T47D (cell line): ENCODE measurements at regions not wholly inside any gene's neighbourhood (a gene's known extent, or its start where the extent isn't known, plus 50 kb on each side); places are given as distances from the start of the nearest gene placed in this dataset.
"Not testable (repeated sequence)": the region's sequence is repeated elsewhere in the genome, so short reads cannot be mapped to it uniquely, and the experiment has no call there.

Experiments
- DNase-seq, 2 experiments: peaks; one replicate each; pipeline versions ENCODE4 v3.0.0 to v3.0.0-alpha.2; 2011 to 2012; ENCODE audit warnings: low read depth in 1 of 2, low spot score in 1 of 2
- JUND ChIP-seq: IDR thresholded peaks from 2 replicates; pipeline ENCODE4 v1.6.1; 2012; ENCODE audit warnings: low read depth
- in situ Hi-C: cut with HindIII; loops from 2 replicates; pipeline ENCODE4 v1.10.0; 2016; ENCODE audit warnings: low sequenced_read_pairs, low pct_unique_long_range_greater_than_20kb

DNA sequence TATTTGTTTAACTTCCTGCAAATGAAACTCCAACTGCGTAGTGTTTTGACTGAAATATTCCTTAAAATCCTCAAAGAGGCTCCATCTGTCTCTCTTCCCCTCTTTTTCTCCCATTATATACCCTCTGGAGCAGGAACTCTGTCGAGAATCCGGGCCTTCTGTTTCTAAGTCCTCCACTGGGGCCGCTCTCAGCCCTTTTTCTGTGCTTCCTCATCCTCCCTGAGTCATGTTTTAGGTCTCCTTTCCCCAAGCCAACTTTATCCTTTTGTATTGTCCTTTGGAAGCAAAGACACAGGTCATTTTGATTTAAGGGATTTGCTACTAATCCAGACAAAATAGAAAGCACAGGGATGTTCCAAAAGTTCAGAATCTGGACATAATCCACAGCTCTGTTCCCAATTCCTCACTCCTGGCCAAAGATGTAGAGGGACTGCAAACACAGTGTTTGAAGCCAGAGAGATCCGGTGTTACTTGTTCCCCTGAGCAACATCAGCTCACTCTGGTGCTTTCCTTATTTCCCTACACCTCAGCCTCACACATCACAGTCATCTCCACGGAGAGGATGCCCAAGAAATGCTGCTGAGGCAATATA is 131.0 kb upstream of the KLF3 start:
- TF ChIP-seq JUND: no peak
- no peak for DNase-seq
- in situ Hi-C loops: no loop called here

DNA sequence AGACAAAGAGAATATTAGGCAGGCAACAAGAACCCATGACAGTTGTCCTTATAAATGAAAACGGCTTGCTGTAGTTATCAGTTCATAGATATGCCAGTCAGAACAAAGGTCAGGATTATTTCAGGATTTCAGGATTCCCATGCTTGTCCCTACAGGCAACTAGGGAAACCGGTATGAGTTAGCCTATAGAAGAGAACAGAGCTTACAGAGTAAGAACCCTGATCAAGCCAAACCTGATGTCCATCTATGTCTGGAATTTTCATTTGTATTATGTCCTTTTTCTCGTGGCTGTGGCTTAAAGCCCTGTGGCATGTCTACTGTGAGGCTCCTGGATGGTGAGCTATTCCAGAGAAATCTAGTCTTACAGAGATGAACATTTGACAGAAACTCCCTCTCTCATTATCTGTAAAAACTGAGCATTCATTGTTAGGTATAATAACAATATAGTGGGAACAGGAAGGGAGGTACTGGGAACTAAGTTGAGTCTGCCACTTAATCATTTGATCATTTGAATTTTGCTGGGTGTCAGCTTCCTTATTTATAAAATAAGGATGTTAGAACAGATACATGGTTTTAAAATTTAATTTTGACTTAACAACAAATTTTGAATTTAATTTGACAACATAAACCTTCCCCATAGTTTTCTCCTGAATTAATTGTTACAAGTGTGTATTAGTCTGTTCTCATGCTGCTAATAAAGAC is 129.5 kb upstream of the KLF3 start:
- in situ Hi-C loops: no loop called here
- no peak for TF ChIP-seq JUND
- DNase-seq: no peak

DNA sequence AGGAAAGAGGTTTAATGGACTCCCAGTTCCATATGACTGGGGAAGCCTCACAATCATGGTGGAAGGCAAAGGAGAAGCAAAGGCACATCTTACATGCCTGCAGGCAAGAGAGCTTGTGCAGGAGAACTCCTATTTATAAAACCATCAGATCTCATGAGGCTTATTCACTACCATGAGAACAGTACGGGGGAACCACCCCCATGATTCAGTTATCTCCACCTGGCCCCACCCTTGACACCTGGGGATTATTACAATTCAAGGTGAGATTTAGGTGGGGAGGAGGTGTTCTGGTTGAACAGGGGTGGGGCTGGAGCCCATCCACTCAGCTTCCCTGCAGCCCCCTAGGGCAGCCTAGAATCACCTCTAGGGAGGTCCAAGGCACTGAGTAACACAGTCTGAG is 128.9 kb upstream of the KLF3 start:
- DNase-seq, in situ Hi-C loops: not testable (repeated sequence)

DNA sequence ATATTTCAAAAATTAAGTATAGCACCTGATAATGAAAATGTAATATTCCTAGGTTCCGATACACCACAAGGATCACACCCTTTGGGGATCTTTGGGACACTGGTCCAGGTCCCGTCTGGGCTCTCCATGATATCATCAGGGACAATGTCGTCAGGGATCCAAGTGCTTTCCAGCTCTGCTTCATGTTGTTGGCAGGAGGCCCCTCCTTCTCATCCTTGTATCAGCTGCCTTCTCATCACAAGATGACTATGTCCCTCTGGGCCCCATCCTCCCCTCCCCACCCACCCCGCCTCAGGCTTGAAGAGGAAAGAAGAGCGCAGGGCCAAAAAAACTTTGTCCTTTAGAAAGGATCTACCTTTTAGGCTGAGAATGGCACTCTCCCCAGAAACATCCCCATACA is 128.3 kb upstream of the KLF3 start:
- DNase-seq: no peak
- in situ Hi-C loops: no loop called here
- no peak for TF ChIP-seq JUND

DNA sequence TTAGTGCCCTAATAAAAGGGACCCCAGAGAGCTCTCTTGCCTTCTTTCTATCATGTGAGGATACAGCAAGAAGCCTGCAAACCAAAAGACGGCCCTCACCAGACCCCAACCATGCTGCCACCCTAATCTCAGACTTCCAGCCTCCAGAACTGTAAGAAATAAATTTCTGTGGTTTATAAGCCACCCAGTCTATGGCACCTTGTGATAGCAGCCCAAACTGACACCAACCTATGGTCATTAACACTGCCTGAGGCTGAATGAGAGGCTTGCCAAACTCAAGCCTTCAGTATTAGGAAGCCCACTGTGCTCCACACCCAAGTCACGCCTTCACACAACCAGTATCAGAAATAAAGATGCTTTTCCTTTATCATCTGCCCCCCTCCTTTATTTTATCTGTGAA is 127.3 kb upstream of the KLF3 start:
- no peak for DNase-seq
- in situ Hi-C loops: no loop called here
- TF ChIP-seq JUND: no peak

DNA sequence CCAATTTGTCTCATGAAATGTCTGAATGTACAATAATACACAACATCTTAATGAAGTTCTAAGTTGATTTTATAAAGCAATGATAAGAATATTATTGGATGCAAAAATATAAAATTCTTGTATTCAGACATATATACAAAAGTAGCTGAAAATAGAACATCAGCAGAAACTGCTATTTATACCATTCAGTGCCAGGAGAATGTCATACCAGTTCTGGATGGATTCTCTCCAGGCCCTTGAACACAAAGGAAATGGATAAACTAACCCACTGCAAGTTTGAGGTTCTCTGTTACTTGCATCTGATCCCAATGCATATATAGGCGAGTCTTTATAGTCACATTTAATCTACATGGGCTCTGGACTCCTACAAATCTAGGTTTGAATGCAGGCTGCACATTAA is 126.3 kb upstream of the KLF3 start:
- no peak for TF ChIP-seq JUND
- DNase-seq: no peak
- in situ Hi-C loops: no loop called here

DNA sequence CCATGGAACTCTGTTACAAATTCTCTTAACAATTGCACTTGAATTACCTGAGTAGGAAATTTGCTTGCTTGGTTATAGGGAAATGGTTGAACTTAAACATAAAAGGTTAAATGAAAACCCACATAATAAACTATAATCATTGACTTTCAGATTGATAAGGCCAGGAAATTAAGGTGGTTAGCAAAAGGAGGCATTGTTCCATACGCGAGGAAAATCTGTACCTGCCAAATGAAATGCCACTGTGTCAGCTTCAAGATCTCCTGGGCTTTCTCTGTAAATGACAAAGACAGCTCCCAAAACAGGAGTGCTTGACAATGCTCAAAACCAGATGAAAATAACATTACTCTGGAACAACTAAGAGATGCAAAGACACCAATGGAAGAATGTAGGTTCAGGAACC is 125.5 kb upstream of the KLF3 start:
- no peak for TF ChIP-seq JUND
- in situ Hi-C loops: no loop called here
- DNase-seq: no peak

DNA sequence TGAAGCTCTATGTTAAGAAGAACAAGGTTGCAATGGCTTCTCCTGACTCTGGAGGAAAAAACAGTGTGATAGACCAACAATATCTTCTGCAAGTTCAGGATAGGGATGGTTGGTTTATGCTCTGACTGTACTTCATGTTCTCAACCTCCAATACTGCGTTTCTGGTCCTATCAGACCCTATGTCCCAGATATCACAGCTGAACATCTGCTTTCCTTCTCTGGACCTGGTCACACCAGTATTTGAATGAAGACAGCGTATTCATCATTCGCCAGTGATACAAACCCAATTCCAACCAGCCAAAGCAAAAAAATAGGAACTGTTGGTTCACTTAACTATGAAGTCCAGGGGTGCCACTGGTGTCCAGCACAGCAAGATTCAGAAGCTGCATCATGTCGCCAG is 124.5 kb upstream of the KLF3 start:
- in situ Hi-C loops: no loop called here
- no peak for DNase-seq
- TF ChIP-seq JUND: no peak

DNA sequence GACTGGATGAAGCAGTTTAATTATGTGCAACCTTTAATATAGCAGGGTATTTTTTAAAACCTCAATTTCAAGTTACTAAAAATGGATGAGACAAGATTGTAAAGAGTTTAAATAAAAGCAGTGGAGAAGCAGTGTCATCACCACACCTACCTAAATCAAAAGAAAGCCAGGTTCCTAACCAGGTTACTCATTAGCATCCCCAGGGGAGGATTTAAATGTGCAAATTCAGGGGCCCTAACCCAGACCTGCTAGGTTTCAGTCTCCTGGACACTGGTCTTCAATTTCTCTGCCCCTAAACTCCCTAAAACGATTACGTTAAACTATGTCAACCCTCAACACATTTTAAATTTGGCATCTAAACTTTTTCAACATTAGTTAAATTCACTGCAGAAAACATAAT is 116.9 kb upstream of the KLF3 start:
- in situ Hi-C loops: no loop called here
- no peak for TF ChIP-seq JUND
- no peak for DNase-seq

DNA sequence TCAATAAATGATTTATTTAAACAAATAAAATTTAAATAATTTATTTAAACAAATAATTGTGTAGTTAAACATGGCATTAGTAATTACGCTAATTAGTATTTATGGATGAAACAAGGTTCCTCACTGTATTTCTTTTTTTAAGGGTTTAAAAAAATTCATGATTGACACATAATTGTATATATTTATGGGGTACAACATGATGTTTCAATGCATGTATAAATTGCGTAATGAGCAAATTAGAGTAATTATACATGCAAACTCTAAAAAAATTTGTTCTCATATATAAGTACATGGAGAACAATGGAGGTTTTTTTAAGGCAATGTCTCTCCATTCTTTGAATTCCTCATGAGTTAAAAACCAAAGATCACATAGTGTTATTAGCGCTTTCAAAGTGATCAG is 115.7 kb upstream of the KLF3 start:
- DNase-seq: no peak
- in situ Hi-C loops: no loop called here
- no peak for TF ChIP-seq JUND

DNA sequence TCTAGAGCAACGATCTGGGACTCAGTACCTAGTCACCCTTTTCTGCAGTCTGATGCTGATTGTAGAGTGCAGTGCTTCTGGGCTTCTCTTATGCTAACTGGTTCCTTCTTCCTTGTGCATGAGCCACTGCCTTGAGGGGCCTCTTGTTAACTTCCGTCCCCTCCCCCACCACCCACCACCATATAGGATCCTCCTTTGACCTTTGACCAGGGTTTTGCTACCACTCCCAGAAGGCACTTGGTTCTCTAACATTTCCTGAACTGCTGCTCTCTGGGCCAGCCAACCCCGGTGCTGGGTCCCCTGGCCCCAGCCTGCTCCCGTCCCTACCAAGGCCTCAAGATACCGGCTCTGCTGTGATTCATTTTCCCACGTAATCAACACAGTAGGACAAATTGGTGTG is 104.6 kb upstream of the KLF3 start:
- in situ Hi-C loops: no loop called here
- no peak for TF ChIP-seq JUND
- DNase-seq: no peak

DNA sequence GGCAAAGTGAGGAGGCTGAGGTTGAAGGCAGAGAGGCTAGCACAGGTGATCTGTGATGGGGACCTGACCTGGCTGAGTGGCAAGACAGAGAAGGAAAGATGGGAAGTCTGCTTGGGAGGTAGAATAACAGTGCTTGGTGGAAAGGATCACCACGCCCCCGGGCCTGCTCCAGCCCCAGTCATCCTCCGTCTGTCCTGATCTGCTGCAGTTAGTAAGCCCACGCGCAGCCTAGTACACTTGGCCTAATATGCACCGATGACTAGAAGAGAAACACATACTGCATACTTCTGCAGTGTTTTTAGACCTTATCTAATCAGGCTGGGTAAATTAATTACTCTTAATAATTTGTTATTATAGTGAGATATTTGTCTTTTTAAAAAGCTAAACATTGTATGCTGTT is 103.7 kb upstream of the KLF3 start:
- no peak for TF ChIP-seq JUND
- no peak for DNase-seq
- in situ Hi-C loops: no loop called here

DNA sequence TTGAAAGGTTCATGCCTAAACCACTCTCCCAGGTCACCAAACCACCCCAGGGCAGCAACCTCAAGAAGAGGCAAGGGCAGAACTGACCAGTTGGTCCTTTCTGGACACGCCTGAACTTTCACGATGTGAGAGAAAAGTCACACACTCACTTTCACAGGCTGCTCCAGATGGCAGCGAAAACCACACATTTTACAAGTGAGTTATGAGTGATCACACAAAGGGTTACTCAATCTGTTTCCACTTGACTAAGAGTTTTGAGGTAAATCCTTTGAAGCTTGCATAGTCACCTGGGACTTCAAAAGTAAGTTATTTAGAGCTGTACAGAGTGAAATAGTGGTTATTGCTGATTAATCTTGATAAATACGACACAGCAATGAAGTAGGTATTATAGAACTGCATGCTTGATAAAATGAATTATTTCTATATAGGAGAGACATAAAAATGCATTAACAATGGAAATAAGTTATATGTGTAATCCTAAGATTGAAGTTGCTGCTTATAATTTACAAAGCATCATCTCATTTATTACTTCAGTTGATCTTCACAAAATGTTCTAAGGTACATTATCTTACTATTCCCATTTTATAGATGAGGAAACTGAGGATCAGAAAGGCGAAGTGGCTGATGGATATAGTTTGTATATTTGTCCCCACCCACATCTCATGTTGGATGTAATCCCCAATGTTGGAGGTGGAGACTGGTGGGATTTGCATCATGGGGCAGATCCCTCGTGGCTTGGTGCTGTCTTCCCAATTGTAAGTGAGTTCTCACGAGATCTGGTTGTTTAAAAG is 103.0 kb upstream of the KLF3 start:
- TF ChIP-seq JUND: no peak
- in situ Hi-C loops: no loop called here
- no peak for DNase-seq
